K562 (cell line): ENCODE measurements at regions not wholly inside any gene's neighbourhood (a gene's known extent, or its start where the extent isn't known, plus 50 kb on each side); places are given as distances from the start of the nearest gene placed in this dataset.

Source experiments
- ATAC-seq: fragments of 200-7000 bp; cut with Tn5 transposase; 3 replicates; pipeline ENCODE4 v1.9.1; 2020; ENCODE audit warnings: moderate library complexity
- BruUV-seq: library from RNA; stranded (reverse); fragments of 400-500 nt; replicated peaks from 2 replicates; lab custom pipeline; 2021; lab: Mats Ljungman, UMichigan
- CTCF ChIA-PET: fragments of 300-600 bp; formaldehyde crosslinking; extraction: SDS; loops from one replicate; lab custom pipeline; 2021; ENCODE audit warnings: low intra/inter-chr PET ratio; lab: Yijun Ruan, JAX
- POLR2A ChIA-PET: fragments of 300-600, 350-650 bp; sonication (Branson Sonifier 250); formaldehyde crosslinking; extraction: SDS; loops from one replicate; lab custom pipeline; 2021; ENCODE audit warnings: antibody characterized with exemption, inconsistent platforms; lab: Yijun Ruan, JAX
- DNase-seq, 4 experiments: peaks; one replicate each; pipeline versions ENCODE4 v3.0.0 to v3.0.0-alpha.2; 2011 to 2018; ENCODE audit warnings: low spot score in 3 of 4, mixed read lengths in 3 of 4; ENCODE audit errors: extremely low read depth in 1 of 4
- FAIRE-seq: peaks from 2 replicates; lab custom pipeline; 2011; peaks lifted over from hg19 to GRCh38; lab: Jason Lieb, UNC
- H2AFZ ChIP-seq: 2 replicates; pipeline ENCODE4 v1.6.0; 2011; ENCODE audit warnings: low read depth, low read length, control low read depth, inconsistent platforms
- H3K27ac ChIP-seq: fragments of 200-600 bp; 3 replicates; pipeline ENCODE4 v1.8.0; 2011; ENCODE audit warnings: low read depth, mild to moderate bottlenecking, control low read depth, inconsistent platforms, low read length, moderate library complexity, mixed read lengths; ENCODE audit errors: extremely low read depth
- H3K27me3 ChIP-seq, 2 experiments: fragments of 300-600 bp in 1 of 2; 2 replicates in 1 of 2; 3 replicates in 1 of 2; pipeline versions ENCODE4 v1.6.0 to v1.8.0; 2011; ENCODE audit warnings: inconsistent platforms in 2 of 2, low read length in 2 of 2, mild to moderate bottlenecking in 1 of 2, mixed read lengths in 1 of 2, moderate library complexity in 1 of 2; ENCODE audit not compliant: control insufficient read depth in 2 of 2, insufficient read depth in 2 of 2
- H3K36me3 ChIP-seq: fragments of 300-600 bp; 3 replicates; pipeline ENCODE4 v1.8.0; 2011; ENCODE audit warnings: mild to moderate bottlenecking, low read length, inconsistent platforms; ENCODE audit not compliant: control insufficient read depth, insufficient read depth
- H3K4me1 ChIP-seq, 2 experiments: fragments of 200-600 bp in 1 of 2; replicated peaks in 1 of 2; 2 replicates in 1 of 2; 3 replicates in 1 of 2; pipeline versions ENCODE4 v1.5.1 to v1.8.0; 2011; ENCODE audit warnings: inconsistent platforms in 2 of 2, low read length in 2 of 2, mild to moderate bottlenecking in 1 of 2, mixed read lengths in 1 of 2, moderate library complexity in 1 of 2; ENCODE audit not compliant: control insufficient read depth in 2 of 2, insufficient read depth in 2 of 2
- H3K4me2 ChIP-seq: 2 replicates; pipeline ENCODE4 v1.6.1; 2011; ENCODE audit warnings: low read length, control low read depth, inconsistent platforms, mixed read lengths; ENCODE audit not compliant: insufficient read depth
- H3K4me3 ChIP-seq: fragments of 200-600 bp; sonication (generic), shearing (Covaris generic); 2 replicates; pipeline ENCODE4 v1.5.1; 2016; ENCODE audit warnings: control low read depth, inconsistent platforms
- H3K79me2 ChIP-seq: fragments of 200-600 bp; 3 replicates; pipeline ENCODE4 v1.8.0; 2011; ENCODE audit warnings: low read length, inconsistent platforms; ENCODE audit not compliant: control insufficient read depth, insufficient read depth
- H3K9ac ChIP-seq, 2 experiments: 2 replicates each; pipeline versions ENCODE4 v1.6.0 to v1.6.1; 2011; ENCODE audit warnings: low read depth in 2 of 2, low read length in 2 of 2, control low read depth in 1 of 2, inconsistent platforms in 1 of 2, mild to moderate bottlenecking in 1 of 2, mixed read lengths in 1 of 2; ENCODE audit not compliant: insufficient read depth in 1 of 2
- H3K9me1 ChIP-seq: one replicate; pipeline ENCODE4 v1.6.0; 2011; ENCODE audit warnings: inconsistent platforms, mild to moderate bottlenecking, low read length, moderate library complexity; ENCODE audit not compliant: control insufficient read depth, insufficient read depth
- H3K9me3 ChIP-seq: replicated peaks from 2 replicates; pipeline ENCODE4 v1.5.1; 2011; ENCODE audit warnings: low read depth, low read length, inconsistent platforms; ENCODE audit not compliant: control insufficient read depth, insufficient read depth
- H4K20me1 ChIP-seq: replicated peaks from 2 replicates; pipeline ENCODE4 v1.6.1; 2011; ENCODE audit warnings: low read length, inconsistent platforms, mixed read lengths; ENCODE audit not compliant: control insufficient read depth, insufficient read depth
- C11orf30 ChIP-seq: fragments of 450-650 bp; IDR thresholded peaks from 2 replicates; pipeline ENCODE4 v1.6.1; 2016; ENCODE audit warnings: low read depth, mild to moderate bottlenecking
- CAMTA2 ChIP-seq: fragments of 250-450 bp; sonication (Bioruptor Pico); conservative IDR thresholded peaks from 2 replicates; pipeline ENCODE4 v1.5.1; 2022
- CBFA2T3 ChIP-seq: fragments of 450-650 bp; IDR thresholded peaks from 2 replicates; pipeline ENCODE4 v1.6.1; 2017
- CBX5 ChIP-seq: IDR thresholded peaks from 2 replicates; pipeline ENCODE4 v1.6.1; 2014; ENCODE audit warnings: low read depth, borderline replicate concordance
- CREB3L1 ChIP-seq: fragments of 450-650 bp; IDR thresholded peaks from 2 replicates; pipeline ENCODE4 v1.6.1; 2014; ENCODE audit warnings: low read depth, mild to moderate bottlenecking, moderate library complexity, borderline replicate concordance
- CTCF ChIP-seq, 3 experiments: IDR thresholded peaks in 2 of 3; conservative IDR thresholded peaks in 1 of 3; 2 replicates each; pipeline ENCODE4 v1.5.1; 2011 to 2012; ENCODE audit warnings: low read length in 3 of 3, mild to moderate bottlenecking in 3 of 3, control low read depth in 2 of 3, improper control_type of control experiment in 1 of 3, inconsistent platforms in 1 of 3, low read depth in 1 of 3, mixed read lengths in 1 of 3, moderate library complexity in 1 of 3; ENCODE audit not compliant: insufficient read depth in 2 of 3
- FOSL1 ChIP-seq: fragments of 200-800 bp; sonication (Bioruptor generic); conservative IDR thresholded peaks from 2 replicates; pipeline ENCODE4 v1.6.1; 2016; ENCODE audit warnings: missing genetic modification characterization, missing compliant biosample characterization
- MAFF ChIP-seq: IDR thresholded peaks from 2 replicates; pipeline ENCODE4 v1.6.1; 2012; ENCODE audit warnings: low read length, improper control_type of control experiment
- MAFG ChIP-seq: fragments of 450-650 bp; conservative IDR thresholded peaks from 2 replicates; pipeline ENCODE4 v1.6.1; 2016; ENCODE audit warnings: missing genetic modification characterization, missing compliant biosample characterization
- SIX5 ChIP-seq, 2 experiments: IDR thresholded peaks; 2 replicates each; pipeline ENCODE4 v1.6.1; 2011; ENCODE audit warnings: low read length in 2 of 2, borderline replicate concordance in 1 of 2, low read depth in 1 of 2, mild to moderate bottlenecking in 1 of 2, moderate library complexity in 1 of 2; ENCODE audit not compliant: insufficient read depth in 1 of 2
- SMAD1 ChIP-seq: fragments of 150-350 bp; IDR thresholded peaks from 2 replicates; pipeline ENCODE4 v1.6.1; 2014; ENCODE audit warnings: low read length, low read depth; ENCODE audit not compliant: partially characterized antibody
- ZBTB33 ChIP-seq: sonication (generic); formaldehyde crosslinking; IDR thresholded peaks from 2 replicates; pipeline ENCODE4 v1.8.1; 2023; ENCODE audit warnings: mild to moderate bottlenecking, missing genetic modification reagents
- ZBTB7A ChIP-seq: IDR thresholded peaks from 2 replicates; pipeline ENCODE4 v1.6.1; 2011; ENCODE audit warnings: low read depth, mild to moderate bottlenecking, low read length, moderate library complexity, borderline replicate concordance; ENCODE audit not compliant: control insufficient read depth
- ZNF316 ChIP-seq: fragments of 450-650 bp; IDR thresholded peaks from 2 replicates; pipeline ENCODE4 v1.6.1; 2016
- WGBS: fragments of 100-300 bp; shearing (Covaris generic); methylation state at CpG from one replicate; pipeline ENCODE4 v1.1.6; 2016; ENCODE audit warnings: low coverage, mixed read lengths; ENCODE audit not compliant: insufficient coverage; ENCODE audit errors: missing lambda C conversion rate; 5-methylcytosine and 5-hydroxymethylcytosine counted together
- in situ Hi-C: fragments of 300-500 bp; cut with MboI; formaldehyde crosslinking; loops from 4 replicates; pipeline ENCODE4 v1.15.0; 2018; ENCODE audit warnings: inconsistent platforms, mixed read lengths
- intact Hi-C: fragments of 100-400 bp; cut with micrococcal nuclease; formaldehyde crosslinking; loops from 2 replicates; pipeline ENCODE4 v1.14.2; 2022

GRCh38 chr2:216765761-216766262, 70.5 kb upstream of the IGFBP5 start:
- peak; percentile 84 for ATAC-seq
- H2AFZ ChIP-seq: peak overlapping the region; percentile 79

More at GRCh38 chr2:216765761-216766262, 70.5 kb upstream of the IGFBP5 start:
- Histone ChIP-seq H3K9me3 (no peaks in the 10 kb centered on the region), H3K27me3 (no peaks in the 10 kb centered on the region), H3K4me2 (0 out of 2 replicates have a peak overlapping the region, but pooled peaks have one; percentile 25), H3K4me3 (no peak overlapping the region), H4K20me1 (no peaks in the 10 kb centered on the region), H3K9ac (peak overlapping the region in 1 of 2 experiments; percentile 55; a peak in 1 of 4 replicates), H3K79me2 (no peaks in the 10 kb centered on the region), H3K4me1 (peaks cover 19 to 34% of the 10 kb centered on the region in 2 experiments; a peak in 4 of 5 replicates), H3K36me3 (no peaks in the 10 kb centered on the region), H3K9me1 (no peaks in the 10 kb centered on the region), H3K27ac (no peak overlapping the region)
- intact Hi-C loops: no loop called here
- TF ChIP-seq ZNF316: peak; percentile 85
- TF ChIP-seq CBFA2T3: 0 out of 2 replicates have a peak, but pooled peaks have one; percentile 2
- TF ChIP-seq SMAD1: no peak
- peak; percentile 83 for TF ChIP-seq C11orf30
- no peak for TF ChIP-seq FOSL1 (tag)
- peak; percentile 42; the same call in 1 of the 2 replicates for TF ChIP-seq MAFG
- TF ChIP-seq ZBTB33 (CRISPR knock-in tag): peak; percentile 81
- no peak for TF ChIP-seq CREB3L1
- TF ChIP-seq MAFF: no peak
- 0 out of 2 replicates have a peak, but pooled peaks have one; percentile 37 for TF ChIP-seq ZBTB7A
- no peak for TF ChIP-seq CAMTA2
- no peak for TF ChIP-seq SIX5 (IDR thresholded peaks at IDR 0.05; ENCODE audit: borderline replicate concordance in 1 of 2, insufficient read depth in 1 of 2, low read depth in 1 of 2, low read length in 2 of 2)
- 0 out of 6 replicates have a peak, but pooled peaks of 1 of the 3 experiments have one; percentile 13 for TF ChIP-seq CTCF (IDR thresholded peaks at IDR 0.05 in 2 of 3, conservative IDR thresholded peaks at IDR 0.05 in 1 of 3; ENCODE audit: insufficient read depth in 2 of 3, low read depth in 1 of 3, low read length in 3 of 3)
- no peak for TF ChIP-seq CBX5
- POLR2A ChIA-PET: interaction anchor here (0.7 kb wide), 1 partner anchor 74 kb away, joined by 3 read pairs; no protein-coding TSS in a partner anchor
- 18% methylated on average over 4 of the region's 11 CpGs for WGBS
- DNase-seq (peak; percentile 21 to 45 (median 35)), FAIRE-seq (no peak)
- in situ Hi-C loops: no loop called here
- BruUV-seq: no TSS peak
- CTCF ChIA-PET: no interaction called here
